WERI-Rb-1 (cell line): ENCODE measurements at regions not wholly inside any gene's neighbourhood (a gene's known extent, or its start where the extent isn't known, plus 50 kb on each side); places are given as distances from the start of the nearest gene placed in this dataset.
A peak's percentile ranks its signal among the peaks of the same experiment; 100 is the strongest.
"Not testable (repeated sequence)": the region's sequence is repeated elsewhere in the genome, so short reads cannot be mapped to it uniquely, and the experiment has no call there.

ENCODE experiments used
- DNase-seq: peaks from one replicate; pipeline ENCODE4 v3.0.0-alpha.2; 2020
- H3K27ac ChIP-seq: fragments of 250-450 bp; sonication (Bioruptor Pico); 2 replicates; pipeline ENCODE4 v1.5.1; 2020; ENCODE audit warnings: mild to moderate bottlenecking, moderate library complexity
- H3K27me3 ChIP-seq: fragments of 250-450 bp; sonication (Bioruptor Pico); 2 replicates; pipeline ENCODE4 v1.5.1; 2021; ENCODE audit warnings: mild to moderate bottlenecking, low read depth, moderate library complexity; ENCODE audit not compliant: insufficient read depth, severe bottlenecking
- H3K36me3 ChIP-seq: fragments of 250-450 bp; sonication (Bioruptor Pico); 2 replicates; pipeline ENCODE4 v1.5.1; 2020; ENCODE audit warnings: mild to moderate bottlenecking, moderate library complexity
- H3K4me3 ChIP-seq: 2 replicates; pipeline ENCODE4 v1.5.1; 2011; ENCODE audit warnings: low read depth, mild to moderate bottlenecking, control low read depth, low read length
- H3K9me3 ChIP-seq: fragments of 250-450 bp; sonication (Bioruptor Pico); 2 replicates; pipeline ENCODE4 v1.5.1; 2021; ENCODE audit warnings: mild to moderate bottlenecking, moderate library complexity; ENCODE audit not compliant: severe bottlenecking
- CTCF ChIP-seq: IDR thresholded peaks from 2 replicates; pipeline ENCODE4 v1.5.1; 2011; ENCODE audit warnings: low read depth, mild to moderate bottlenecking, control low read depth, inconsistent platforms, low read length

DNA sequence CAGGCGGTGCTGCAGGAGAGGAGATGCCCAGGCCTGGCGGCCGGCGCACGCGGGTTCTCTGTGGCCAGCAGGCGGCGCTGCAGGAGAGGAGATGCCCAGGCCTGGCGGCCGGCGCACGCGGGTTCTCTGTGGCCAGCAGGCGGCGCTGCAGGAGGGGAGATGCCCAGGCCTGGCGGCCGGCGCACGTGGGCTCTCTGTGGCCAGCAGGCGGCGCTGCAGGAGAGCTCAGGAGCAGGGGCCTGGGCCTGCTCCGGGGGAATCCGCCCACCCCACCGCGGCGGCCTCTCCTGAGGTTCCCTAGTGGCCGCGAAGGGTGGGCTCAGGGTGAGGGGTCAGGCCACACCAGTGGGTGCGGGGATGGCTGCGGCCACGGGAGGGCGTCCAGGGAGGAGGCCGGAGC lies 75.9 kb downstream of the OR4F16 start:
- not testable (repeated sequence) for H3K36me3 ChIP-seq, H3K4me3 ChIP-seq, H3K27ac ChIP-seq, H3K9me3 ChIP-seq, H3K27me3 ChIP-seq
- DNase-seq, result peak; percentile 6

- DNase-seq, result peak; percentile 6
- H3K4me3 ChIP-seq, H3K27me3 ChIP-seq: not testable (repeated sequence)
Observed at GRCh38 chr1:609161-609560, 77.3 kb downstream of the OR4F16 start.

DNA sequence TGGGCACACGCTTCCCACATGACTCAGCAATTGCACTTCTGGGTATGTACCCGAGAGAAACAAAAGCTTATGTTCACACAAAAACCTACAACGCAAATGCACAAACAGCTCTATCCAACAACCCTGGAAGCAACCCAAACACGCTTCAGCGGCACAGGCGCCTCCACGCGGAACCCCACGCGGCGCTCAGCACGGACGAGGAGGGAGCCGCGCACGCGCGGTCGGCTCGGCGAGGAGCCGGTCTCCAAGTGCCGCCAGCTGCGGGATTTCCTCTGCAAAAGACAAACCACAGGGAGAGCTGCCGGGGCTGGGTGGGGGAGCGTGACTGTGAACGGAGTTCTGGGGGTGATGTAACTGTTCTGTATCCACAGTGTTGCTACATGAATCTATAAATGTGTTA lies 81.2 kb downstream of the OR4F16 start:
- not testable (repeated sequence) for H3K9me3 ChIP-seq, H3K27ac ChIP-seq, H3K4me3 ChIP-seq, H3K36me3 ChIP-seq, H3K27me3 ChIP-seq
- DNase-seq, result peak; percentile 22

More at GRCh38 chr1:609161-609560, 77.3 kb downstream of the OR4F16 start:
- H3K9me3 ChIP-seq, H3K27ac ChIP-seq, H3K36me3 ChIP-seq: not testable (repeated sequence)

GRCh38 chr1:588211-588610 lies 98.2 kb downstream of the OR4F16 start:
- not testable (repeated sequence) for H3K9me3 ChIP-seq, DNase-seq, H3K36me3 ChIP-seq, H3K4me3 ChIP-seq, H3K27me3 ChIP-seq, H3K27ac ChIP-seq

DNA sequence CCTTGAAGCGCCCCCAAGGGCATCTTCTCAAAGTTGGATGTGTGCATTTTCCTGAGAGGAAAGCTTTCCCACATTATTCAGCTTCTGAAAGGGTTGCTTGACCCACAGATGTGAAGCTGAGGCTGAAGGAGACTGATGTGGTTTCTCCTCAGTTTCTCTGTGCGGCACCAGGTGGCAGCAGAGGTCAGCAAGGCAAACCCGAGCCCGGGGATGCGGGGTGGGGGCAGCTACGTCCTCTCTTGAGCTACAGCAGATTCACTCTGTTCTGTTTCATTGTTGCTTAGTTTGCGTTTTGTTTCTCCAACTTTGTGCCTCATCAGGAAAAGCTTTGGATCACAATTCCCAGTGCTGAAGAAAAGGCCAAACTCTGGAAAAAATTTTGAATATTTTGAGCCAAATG lies 100.5 kb downstream of the OR4F16 start:
- peak; percentile 91 for DNase-seq
- H3K27me3 ChIP-seq, H3K27ac ChIP-seq: not testable (repeated sequence)

More for the DNA sequence above, 100.5 kb downstream of the OR4F16 start:
- peak; percentile 36 for TF ChIP-seq CTCF
- not testable (repeated sequence) for H3K9me3 ChIP-seq, H3K36me3 ChIP-seq, H3K4me3 ChIP-seq
